ENCODE measurements at regions not wholly inside any gene's neighbourhood (a gene's known extent, or its start where the extent isn't known, plus 50 kb on each side); places are given as distances from the start of the nearest gene placed in this dataset.
"Not testable (repeated sequence)": the region's sequence is repeated elsewhere in the genome, so short reads cannot be mapped to it uniquely, and the experiment has no call there.

GRCh38 chr6:115415378-115415777 lies 645.3 kb downstream of the FRK start:
- no peak overlapping the region for H3K27ac ChIP-seq
- no peaks in the 10 kb centered on the region for H3K4me1 ChIP-seq
- H3K9me3 ChIP-seq, result no peaks in the 10 kb centered on the region
- intact Hi-C loops (cut with DNase I), result no loop called here
- H3K36me3 ChIP-seq, result no peaks in the 10 kb centered on the region
- 37 to 43% methylated on average over 3 of the region's 3 CpGs for WGBS, 2 donors
- no peaks in the 10 kb centered on the region for H3K27me3 ChIP-seq
- H3K4me3 ChIP-seq, result no peak overlapping the region
- no peak for DNase-seq
- TF ChIP-seq EP300 (IDR thresholded peaks at IDR 0.05) (no peak), POLR2A (IDR thresholded peaks at IDR 0.05) (no peak), POLR2AphosphoS5 (IDR thresholded peaks at IDR 0.05) (no peak)

- H3K9me3 ChIP-seq; H3K4me1 ChIP-seq; intact Hi-C loops (cut with DNase I); H3K4me3 ChIP-seq; H3K27ac ChIP-seq; H3K27me3 ChIP-seq; DNase-seq; H3K36me3 ChIP-seq: not testable (repeated sequence)
- WGBS, 2 donors, result 35 to 43% methylated on average over 6 of the region's 6 CpGs
These were observed 645.8 kb downstream of the FRK start for GRCh38 chr6:115414916-115415315.

- no peaks in the 10 kb centered on the region for H3K9me3 ChIP-seq
- DNase-seq, result no peak
- no peaks in the 10 kb centered on the region for H3K36me3 ChIP-seq
- no peaks in the 10 kb centered on the region for H3K4me1 ChIP-seq
- no peak overlapping the region for H3K27ac ChIP-seq
- H3K4me3 ChIP-seq, result no peak overlapping the region
- 51 to 55% methylated on average over 2 of the region's 2 CpGs for WGBS, 2 donors
- TF ChIP-seq EP300 (IDR thresholded peaks at IDR 0.05) (no peak), POLR2AphosphoS5 (IDR thresholded peaks at IDR 0.05) (no peak), POLR2A (IDR thresholded peaks at IDR 0.05) (no peak), CTCF (IDR thresholded peaks at IDR 0.05) (no peak)
- H3K27me3 ChIP-seq, result no peaks in the 10 kb centered on the region
- intact Hi-C loops (cut with DNase I), result no loop called here
These were observed 648.9 kb downstream of the FRK start for GRCh38 chr6:115411756-115412155.

- Histone ChIP-seq H3K27me3 (no peaks in the 10 kb centered on the region), H3K4me1 (no peaks in the 10 kb centered on the region), H3K9me3 (no peaks in the 10 kb centered on the region), H3K27ac (no peak overlapping the region), H3K4me3 (no peak overlapping the region), H3K36me3 (no peaks in the 10 kb centered on the region)
- 92 to 94% methylated on average over 1 of the region's 1 CpG for WGBS, 2 donors
- no peak for DNase-seq
- intact Hi-C loops (cut with DNase I), result no loop called here
- TF ChIP-seq POLR2AphosphoS5 (IDR thresholded peaks at IDR 0.05) (no peak), EP300 (IDR thresholded peaks at IDR 0.05) (no peak), CTCF (IDR thresholded peaks at IDR 0.05) (no peak)
These were observed 656.2 kb downstream of the FRK start for GRCh38 chr6:115404446-115404845.

- Histone ChIP-seq H3K36me3 (no peaks in the 10 kb centered on the region), H3K4me3 (no peak overlapping the region), H3K27me3 (no peaks in the 10 kb centered on the region), H3K9me3 (peaks cover 0 to 6% (median 0%) of the 10 kb centered on the region in 4 donors), H3K27ac (no peak overlapping the region), H3K4me1 (no peaks in the 10 kb centered on the region)
- DNase-seq, result no peak
- intact Hi-C loops (cut with DNase I), result no loop called here
- TF ChIP-seq POLR2AphosphoS5 (IDR thresholded peaks at IDR 0.05) (no peak), CTCF (IDR thresholded peaks at IDR 0.05) (no peak), POLR2A (IDR thresholded peaks at IDR 0.05) (no peak), EP300 (IDR thresholded peaks at IDR 0.05) (no peak)
- WGBS, 2 donors, result 82 to 88% methylated on average over 1 of the region's 1 CpG
These were observed 662.1 kb downstream of the FRK start for GRCh38 chr6:115398607-115399006.

- TF ChIP-seq EP300 (IDR thresholded peaks at IDR 0.05), result no peak
- TF ChIP-seq POLR2A (IDR thresholded peaks at IDR 0.05), result no peak
- no peak for TF ChIP-seq POLR2AphosphoS5 (IDR thresholded peaks at IDR 0.05)
- WGBS, 2 donors, result 87 to 93% methylated on average over 6 of the region's 6 CpGs
- DNase-seq, result no peak
- Histone ChIP-seq H3K27me3 (no peaks in the 10 kb centered on the region), H3K36me3 (no peaks in the 10 kb centered on the region), H3K9me3 (peaks cover 0 to 6% (median 0%) of the 10 kb centered on the region in 4 donors), H3K4me1 (no peaks in the 10 kb centered on the region), H3K4me3 (no peak overlapping the region), H3K27ac (no peak overlapping the region)
- intact Hi-C loops (cut with DNase I), result no loop called here
These were observed 664.4 kb downstream of the FRK start for GRCh38 chr6:115396112-115396906.
